HepG2 (cell line): ENCODE measurements at regions not wholly inside any gene's neighbourhood (a gene's known extent, or its start where the extent isn't known, plus 50 kb on each side); places are given as distances from the start of the nearest gene placed in this dataset.

Experiments
- ATAC-seq: fragments of 200-7000 bp; cut with Tn5 transposase; 3 replicates; pipeline ENCODE4 v1.9.1; 2020; ENCODE audit warnings: mild to moderate bottlenecking, moderate library complexity
- BruUV-seq: library from RNA; stranded (reverse); fragments of 400-500 nt; replicated peaks from 2 replicates; lab custom pipeline; 2021; lab: Mats Ljungman, UMichigan
- CTCF ChIA-PET: fragments of 300-600 bp; formaldehyde crosslinking; extraction: SDS; loops from one replicate; lab custom pipeline; 2021; ENCODE audit warnings: low total read pairs, inconsistent platforms, low intra/inter-chr PET ratio; lab: Yijun Ruan, JAX
- POLR2A ChIA-PET: fragments of 350-600 bp; sonication (Branson Sonifier 250); formaldehyde crosslinking; loops from one replicate; lab custom pipeline; 2020; ENCODE audit warnings: antibody characterized with exemption, inconsistent platforms; lab: Yijun Ruan, JAX
- DNase-seq: peaks from one replicate; pipeline ENCODE4 v3.0.0-alpha.2; 2015; ENCODE audit warnings: low spot score
- FAIRE-seq: peaks from 3 replicates; lab custom pipeline; 2011; peaks lifted over from hg19 to GRCh38; lab: Jason Lieb, UNC
- H2AFZ ChIP-seq: one replicate; pipeline ENCODE4 v1.6.1; 2011; ENCODE audit warnings: low read length, inconsistent platforms
- H3K27ac ChIP-seq: fragments of 300-600 bp; 3 replicates; pipeline ENCODE4 v1.8.0; 2011; ENCODE audit warnings: mixed run types, mild to moderate bottlenecking, mixed read lengths, low read length, inconsistent platforms; ENCODE audit not compliant: insufficient read depth; ENCODE audit errors: extremely low read length
- H3K27me3 ChIP-seq, 2 experiments: fragments of 200-600 bp in 1 of 2; 2 replicates in 1 of 2; 3 replicates in 1 of 2; pipeline versions ENCODE4 v1.6.0 to v1.8.0; 2011; ENCODE audit warnings: low read length in 2 of 2, mild to moderate bottlenecking in 2 of 2, moderate library complexity in 2 of 2, inconsistent platforms in 1 of 2; ENCODE audit not compliant: insufficient read depth in 2 of 2, control insufficient read depth in 1 of 2
- H3K36me3 ChIP-seq, 2 experiments: fragments of 200-600 bp in 1 of 2; replicated peaks in 1 of 2; 2 replicates in 1 of 2; 3 replicates in 1 of 2; pipeline versions ENCODE4 v1.5.1 to v1.8.0; 2011; ENCODE audit warnings: low read length in 2 of 2, inconsistent platforms in 1 of 2; ENCODE audit not compliant: insufficient read depth in 2 of 2, control insufficient read depth in 1 of 2
- H3K4me1 ChIP-seq: 2 replicates; pipeline ENCODE4 v1.5.1; 2012; ENCODE audit warnings: low read length, inconsistent platforms; ENCODE audit not compliant: insufficient read depth
- H3K4me2 ChIP-seq: 2 replicates; pipeline ENCODE4 v1.6.0; 2011; ENCODE audit warnings: low read depth, low read length, inconsistent platforms
- H3K4me3 ChIP-seq, 3 experiments: fragments of 200-600 bp in 1 of 3; sonication (generic), shearing (Covaris generic) in 1 of 3; replicated peaks in 1 of 3; 2 replicates each; pipeline ENCODE4 v1.5.1; 2011 to 2016; ENCODE audit warnings: low read length in 3 of 3, inconsistent platforms in 2 of 3, low read depth in 2 of 3, mild to moderate bottlenecking in 2 of 3, control low read depth in 1 of 3, mixed read lengths in 1 of 3; ENCODE audit not compliant: insufficient read depth in 1 of 3
- H3K79me2 ChIP-seq: one replicate; pipeline ENCODE4 v1.6.1; 2011; ENCODE audit warnings: low read length, inconsistent platforms; ENCODE audit not compliant: insufficient read depth
- H3K9ac ChIP-seq: 2 replicates; pipeline ENCODE4 v1.6.0; 2011; ENCODE audit warnings: mild to moderate bottlenecking, low read depth, low read length, inconsistent platforms; ENCODE audit not compliant: insufficient read depth
- H3K9me3 ChIP-seq: 2 replicates; pipeline ENCODE4 v1.5.1; 2012; ENCODE audit warnings: mild to moderate bottlenecking, low read length
- H4K20me1 ChIP-seq: 2 replicates; pipeline ENCODE4 v1.6.0; 2011; ENCODE audit warnings: inconsistent platforms, mild to moderate bottlenecking, low read length, moderate library complexity; ENCODE audit not compliant: insufficient read depth
- AGO1 ChIP-seq: fragments of 200-400 bp; formaldehyde crosslinking; IDR thresholded peaks from 2 replicates; pipeline ENCODE4 v1.6.1; 2017; ENCODE audit warnings: mild to moderate bottlenecking, low read depth, low read length, moderate library complexity; ENCODE audit not compliant: poor library complexity, severe bottlenecking
- DZIP1 ChIP-seq: sonication (generic); formaldehyde crosslinking; IDR thresholded peaks from 2 replicates; pipeline ENCODE4 v1.5.0; 2020; ENCODE audit warnings: mild to moderate bottlenecking, missing genetic modification reagents
- FOSL2 ChIP-seq: sonication (generic); formaldehyde crosslinking; IDR thresholded peaks from 2 replicates; pipeline ENCODE4 v1.4.0; 2020; ENCODE audit warnings: missing genetic modification reagents
- HDAC6 ChIP-seq: fragments of 200-600 bp; sonication (generic); IDR thresholded peaks from 2 replicates; pipeline ENCODE4 v1.7.0; 2017; ENCODE audit warnings: mild to moderate bottlenecking, antibody characterized with exemption, low read length, low read depth
- KDM5A ChIP-seq: fragments of 200-600 bp; sonication (generic); IDR thresholded peaks from 2 replicates; pipeline ENCODE4 v1.7.0; 2018; ENCODE audit warnings: antibody characterized with exemption, mild to moderate bottlenecking, low read length, borderline replicate concordance
- MEF2D ChIP-seq: sonication (generic); formaldehyde crosslinking; IDR thresholded peaks from 2 replicates; pipeline ENCODE4 v1.5.1; 2020; ENCODE audit warnings: mild to moderate bottlenecking, missing genetic modification reagents
- MLLT10 ChIP-seq: sonication (generic); formaldehyde crosslinking; IDR thresholded peaks from 2 replicates; pipeline ENCODE4 v1.4.0; 2020; ENCODE audit warnings: missing genetic modification reagents
- ZBTB21 ChIP-seq: sonication (generic); formaldehyde crosslinking; IDR thresholded peaks from 2 replicates; pipeline ENCODE4 v1.4.0; 2020; ENCODE audit warnings: missing genetic modification reagents
- ZFP36L1 ChIP-seq: sonication (generic); formaldehyde crosslinking; IDR thresholded peaks from 2 replicates; pipeline ENCODE4 v1.8.0; 2022; ENCODE audit warnings: mild to moderate bottlenecking, missing genetic modification reagents, moderate library complexity
- ZIK1 ChIP-seq: sonication (generic); formaldehyde crosslinking; IDR thresholded peaks from 2 replicates; pipeline ENCODE4 v1.5.0; 2020; ENCODE audit warnings: mild to moderate bottlenecking, low read depth, missing genetic modification reagents, borderline replicate concordance
- ZNF609 ChIP-seq: sonication (generic); formaldehyde crosslinking; IDR thresholded peaks from 2 replicates; pipeline ENCODE4 v1.4.0; 2020; ENCODE audit warnings: mild to moderate bottlenecking, missing genetic modification reagents, borderline replicate concordance
- ZNF772 ChIP-seq: sonication (generic); formaldehyde crosslinking; IDR thresholded peaks from 2 replicates; pipeline ENCODE4 v1.5.0; 2020; ENCODE audit warnings: mild to moderate bottlenecking, missing genetic modification reagents
- WGBS: methylation state at CpG from one replicate; pipeline ENCODE4 v1.1.6; 2017; ENCODE audit warnings: low lambda C conversion rate; 5-methylcytosine and 5-hydroxymethylcytosine counted together
- in situ Hi-C: cut with HindIII; loops from 2 replicates; pipeline ENCODE4 v1.10.0; 2017; ENCODE audit warnings: low pct_unique_long_range_greater_than_20kb; ENCODE audit not compliant: extremely low pct_ligation_motif_present
- intact Hi-C: fragments of 100-400 bp; cut with micrococcal nuclease; formaldehyde crosslinking; loops from one replicate; pipeline ENCODE4 v1.10.0; 2022; ENCODE audit not compliant: unreplicated experiment
- TF ChIP-seq, protein P1 (sequence below), 2 experiments: sonication (generic) in 1 of 2; formaldehyde crosslinking in 1 of 2; IDR thresholded peaks; 2 replicates each; pipeline versions ENCODE4 v1.4.0 to v1.6.1; 2016 to 2020; ENCODE audit warnings: borderline replicate concordance in 1 of 2, low read depth in 1 of 2, mild to moderate bottlenecking in 1 of 2, missing genetic modification reagents in 1 of 2

DNA sequence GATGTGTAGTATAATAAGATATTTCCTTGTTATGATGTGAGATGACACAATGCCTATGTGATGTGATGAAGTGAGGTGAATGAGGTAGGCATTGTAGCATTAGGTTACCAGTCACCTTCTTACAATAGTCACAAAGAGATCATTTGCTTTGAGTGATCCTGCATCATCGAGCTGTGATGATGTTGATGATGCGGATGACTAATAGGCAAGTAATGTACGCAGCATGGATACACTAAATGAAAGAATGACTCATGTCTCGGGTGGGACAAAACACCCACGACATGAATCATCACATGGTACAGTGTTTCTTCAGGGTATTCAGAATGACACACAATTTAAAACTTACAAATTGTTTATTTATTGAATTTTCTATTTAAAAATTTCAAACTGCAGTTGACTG lies 806.3 kb upstream of the GJE1 start:
- intact Hi-C loops (no loop called here), in situ Hi-C loops (no loop called here)
- H3K4me2 ChIP-seq: no peak overlapping the region
- ChIA-PET CTCF (no interaction called here), POLR2A (no interaction called here)
- H3K9ac ChIP-seq: no peak overlapping the region
- FAIRE-seq (no peak), ATAC-seq (no peak; the same call in 2 of the 3 replicates), DNase-seq (peak; percentile 62)
- no peaks in the 10 kb centered on the region for H3K27me3 ChIP-seq
- no peaks in the 10 kb centered on the region for H3K79me2 ChIP-seq
- H4K20me1 ChIP-seq: no peaks in the 10 kb centered on the region
- peak overlapping the region; percentile 64 for H2AFZ ChIP-seq
- 14% methylated on average over 5 of the region's 5 CpGs for WGBS
- H3K36me3 ChIP-seq: no peaks in the 10 kb centered on the region
- H3K27ac ChIP-seq: no peak overlapping the region
- H3K4me1 ChIP-seq: no peaks in the 10 kb centered on the region
- no TSS peak for BruUV-seq
- H3K9me3 ChIP-seq: no peaks in the 10 kb centered on the region
- no peak overlapping the region for H3K4me3 ChIP-seq
- TF ChIP-seq ZFP36L1 (CRISPR knock-in tag) (no peak), ZNF609 (CRISPR knock-in tag) (no peak), DZIP1 (CRISPR knock-in tag) (no peak), ZBTB21 (CRISPR knock-in tag) (peak; percentile 60), MEF2D (CRISPR knock-in tag) (no peak), MLLT10 (CRISPR knock-in tag) (no peak), KDM5A (no peak), ZNF772 (no peak), HDAC6 (no peak), FOSL2 (peak; percentile 92), AGO1 (no peak), ZIK1 (CRISPR knock-in tag) (no peak)
- TF ChIP-seq, protein P1, sequence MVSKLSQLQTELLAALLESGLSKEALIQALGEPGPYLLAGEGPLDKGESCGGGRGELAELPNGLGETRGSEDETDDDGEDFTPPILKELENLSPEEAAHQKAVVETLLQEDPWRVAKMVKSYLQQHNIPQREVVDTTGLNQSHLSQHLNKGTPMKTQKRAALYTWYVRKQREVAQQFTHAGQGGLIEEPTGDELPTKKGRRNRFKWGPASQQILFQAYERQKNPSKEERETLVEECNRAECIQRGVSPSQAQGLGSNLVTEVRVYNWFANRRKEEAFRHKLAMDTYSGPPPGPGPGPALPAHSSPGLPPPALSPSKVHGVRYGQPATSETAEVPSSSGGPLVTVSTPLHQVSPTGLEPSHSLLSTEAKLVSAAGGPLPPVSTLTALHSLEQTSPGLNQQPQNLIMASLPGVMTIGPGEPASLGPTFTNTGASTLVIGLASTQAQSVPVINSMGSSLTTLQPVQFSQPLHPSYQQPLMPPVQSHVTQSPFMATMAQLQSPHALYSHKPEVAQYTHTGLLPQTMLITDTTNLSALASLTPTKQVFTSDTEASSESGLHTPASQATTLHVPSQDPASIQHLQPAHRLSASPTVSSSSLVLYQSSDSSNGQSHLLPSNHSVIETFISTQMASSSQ (IDR thresholded peaks at IDR 0.05; ENCODE audit: low read depth): no peak
- TF ChIP-seq, protein P1 (CRISPR knock-in tag; IDR thresholded peaks at IDR 0.05; ENCODE audit: borderline replicate concordance): no peak
